Fibroblast of lung (primary cell): ENCODE measurements at regions not wholly inside any gene's neighbourhood (a gene's known extent, or its start where the extent isn't known, plus 50 kb on each side); places are given as distances from the start of the nearest gene placed in this dataset.

ENCODE experiments used
- DNase-seq, 2 donors: peaks; one replicate each; pipeline versions ENCODE4 v3.0.0 to v3.0.0-alpha.2; 2010; ENCODE audit warnings: low read depth in 2 of 2
- H2AFZ ChIP-seq: 2 replicates; pipeline ENCODE4 v1.5.1; 2012; ENCODE audit warnings: low read length, control low read depth, inconsistent platforms
- H3K27ac ChIP-seq: 2 replicates; pipeline ENCODE4 v1.5.1; 2011; ENCODE audit warnings: low read length, control low read depth; ENCODE audit not compliant: insufficient read depth
- H3K27me3 ChIP-seq: 2 replicates; pipeline ENCODE4 v1.5.1; 2011; ENCODE audit warnings: mild to moderate bottlenecking, low read length; ENCODE audit not compliant: control insufficient read depth, insufficient read depth
- H3K36me3 ChIP-seq: 2 replicates; pipeline ENCODE4 v1.5.1; 2011; ENCODE audit warnings: low read length; ENCODE audit not compliant: control insufficient read depth, insufficient read depth
- H3K4me1 ChIP-seq: 2 replicates; pipeline ENCODE4 v1.5.1; 2011; ENCODE audit warnings: low read length; ENCODE audit not compliant: control insufficient read depth, insufficient read depth; ENCODE audit errors: extremely low read depth
- H3K4me2 ChIP-seq: 2 replicates; pipeline ENCODE4 v1.5.1; 2011; ENCODE audit warnings: low read length, control low read depth; ENCODE audit not compliant: insufficient read depth; ENCODE audit errors: extremely low read depth
- H3K4me3 ChIP-seq, 4 experiments: fragments of 200-600 bp in 1 of 4; sonication (generic) in 1 of 4; replicated peaks in 1 of 4; 2 replicates each; pipeline ENCODE4 v1.5.1; 2011 to 2016; ENCODE audit warnings: low read length in 4 of 4, low read depth in 3 of 4, mild to moderate bottlenecking in 3 of 4, control low read depth in 2 of 4, inconsistent platforms in 1 of 4, mixed read lengths in 1 of 4; ENCODE audit not compliant: insufficient read depth in 1 of 4; ENCODE audit errors: control extremely low read depth in 1 of 4
- H3K79me2 ChIP-seq: 2 replicates; pipeline ENCODE4 v1.5.1; 2012; ENCODE audit warnings: mild to moderate bottlenecking, low read length, inconsistent platforms; ENCODE audit not compliant: control insufficient read depth, insufficient read depth
- H3K9ac ChIP-seq: 2 replicates; pipeline ENCODE4 v1.5.1; 2011; ENCODE audit warnings: mild to moderate bottlenecking, low read length, control low read depth; ENCODE audit not compliant: insufficient read depth
- H3K9me3 ChIP-seq: 2 replicates; pipeline ENCODE4 v1.5.1; 2012; ENCODE audit warnings: low read depth, low read length; ENCODE audit not compliant: control insufficient read depth, insufficient read depth
- H4K20me1 ChIP-seq: 2 replicates; pipeline ENCODE4 v1.5.1; 2011; ENCODE audit warnings: low read length; ENCODE audit not compliant: control insufficient read depth, insufficient read depth; ENCODE audit errors: extremely low read depth
- CTCF ChIP-seq, 2 donors: IDR thresholded peaks in 1 of 2; conservative IDR thresholded peaks in 1 of 2; 1 replicate in 1 of 2; 2 replicates in 1 of 2; pipeline ENCODE4 v1.5.1; 2011 to 2012; ENCODE audit warnings: low read length in 2 of 2, control low read depth in 1 of 2, inconsistent platforms in 1 of 2, low read depth in 1 of 2, mild to moderate bottlenecking in 1 of 2
- EZH2 ChIP-seq: IDR thresholded peaks from 2 replicates; pipeline ENCODE4 v1.5.1; 2012; ENCODE audit warnings: low read length, control low read depth, mild to moderate bottlenecking; ENCODE audit errors: missing control alignments

DNA sequence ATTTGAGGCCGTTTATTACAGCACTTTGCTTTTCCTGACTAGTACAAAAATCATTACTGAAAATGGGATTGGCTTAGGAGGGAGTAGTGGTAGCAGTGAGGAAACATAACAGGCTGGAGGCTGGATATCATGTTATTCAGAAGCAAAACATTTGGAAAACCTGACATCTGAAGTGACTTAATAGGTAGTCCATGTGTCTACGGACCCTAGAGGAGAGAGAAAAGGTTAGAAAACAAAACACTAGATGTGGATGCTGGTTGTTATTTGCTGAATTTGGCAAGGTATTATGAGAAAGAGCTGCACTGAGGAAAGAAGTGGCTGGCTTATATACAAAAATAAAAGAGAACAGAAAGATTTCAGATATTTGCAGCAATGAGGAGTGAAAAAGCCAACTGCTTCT, 139.9 kb downstream of the MEX3B start:
- Histone ChIP-seq H3K9me3 (no peaks in the 10 kb centered on the region), H3K36me3 (no peaks in the 10 kb centered on the region), H3K9ac (no peak overlapping the region), H3K27ac (no peak overlapping the region), H3K4me1 (no peaks in the 10 kb centered on the region), H3K27me3 (no peaks in the 10 kb centered on the region), H2AFZ (no peak overlapping the region), H3K4me3 (no peak overlapping the region), H3K4me2 (no peak overlapping the region), H4K20me1 (no peaks in the 10 kb centered on the region), H3K79me2 (no peaks in the 10 kb centered on the region)
- no peak for DNase-seq
- no peak for TF ChIP-seq EZH2
- no peak for TF ChIP-seq CTCF (conservative IDR thresholded peaks at IDR 0.05 in 1 of 2, IDR thresholded peaks at IDR 0.05 in 1 of 2; ENCODE audit: low read depth in 1 of 2, low read length in 2 of 2)

GRCh38 chr15:81901319-81901718, 144.5 kb downstream of the MEX3B start:
- Histone ChIP-seq H3K9ac (no peak overlapping the region), H3K4me3 (no peak overlapping the region), H3K4me2 (no peak overlapping the region), H3K27ac (no peak overlapping the region), H3K79me2 (no peaks in the 10 kb centered on the region), H3K27me3 (no peaks in the 10 kb centered on the region), H3K36me3 (no peaks in the 10 kb centered on the region), H4K20me1 (no peaks in the 10 kb centered on the region), H3K9me3 (no peaks in the 10 kb centered on the region), H2AFZ (no peak overlapping the region), H3K4me1 (peaks cover 4% of the 10 kb centered on the region)
- no peak for DNase-seq
- no peak for TF ChIP-seq CTCF (conservative IDR thresholded peaks at IDR 0.05 in 1 of 2, IDR thresholded peaks at IDR 0.05 in 1 of 2; ENCODE audit: low read depth in 1 of 2, low read length in 2 of 2)
- TF ChIP-seq EZH2 = no peak

DNA sequence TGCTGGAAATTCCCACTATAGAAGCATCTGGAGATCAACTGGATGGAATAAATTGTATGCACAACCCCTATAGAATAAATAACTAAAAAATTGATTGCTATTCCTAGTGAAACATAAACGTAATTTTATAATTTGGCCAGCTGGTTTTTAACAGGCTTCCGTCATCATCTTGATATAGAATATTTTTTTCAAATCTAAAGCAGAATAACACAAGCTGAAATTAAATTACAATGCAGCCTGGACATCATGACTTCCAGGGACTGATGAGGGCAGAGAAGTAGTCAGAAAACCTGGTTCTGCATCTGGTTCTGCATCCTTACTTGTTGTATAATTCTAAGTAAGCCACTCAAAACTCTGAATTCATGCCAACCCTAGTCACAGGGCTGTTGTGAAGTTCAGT, 146.1 kb downstream of the MEX3B start:
- no peaks in the 10 kb centered on the region for H3K36me3 ChIP-seq
- no peak overlapping the region for H3K27ac ChIP-seq

More for the DNA sequence above, 146.1 kb downstream of the MEX3B start:
- TF ChIP-seq CTCF (conservative IDR thresholded peaks at IDR 0.05 in 1 of 2, IDR thresholded peaks at IDR 0.05 in 1 of 2; ENCODE audit: low read depth in 1 of 2, low read length in 2 of 2) (no peak), EZH2 (no peak)
- no peak for DNase-seq
- no peaks in the 10 kb centered on the region for H3K9me3 ChIP-seq
- peaks cover 4% of the 10 kb centered on the region for H3K4me1 ChIP-seq
- no peaks in the 10 kb centered on the region for H3K27me3 ChIP-seq
- no peak overlapping the region for H3K4me2 ChIP-seq
- H3K79me2 ChIP-seq = no peaks in the 10 kb centered on the region
- H4K20me1 ChIP-seq = no peaks in the 10 kb centered on the region
- no peak overlapping the region for H2AFZ ChIP-seq
- no peak overlapping the region for H3K4me3 ChIP-seq
- no peak overlapping the region for H3K9ac ChIP-seq
